Hepatocyte (in vitro differentiated cells): ENCODE measurements at regions not wholly inside any gene's neighbourhood (a gene's known extent, or its start where the extent isn't known, plus 50 kb on each side); places are given as distances from the start of the nearest gene placed in this dataset.

Source experiments
- DNase-seq: peaks from one replicate; pipeline ENCODE4 v3.0.0-alpha.2; 2016; ENCODE audit warnings: low spot score
- H2AFZ ChIP-seq: fragments of 200-600 bp; sonication (generic); 2 replicates; pipeline ENCODE4 v1.6.0; 2016; ENCODE audit warnings: antibody characterized with exemption, mild to moderate bottlenecking
- H3K27ac ChIP-seq: fragments of 200-600 bp; sonication (generic); 2 replicates; pipeline ENCODE4 v1.5.1; 2016; ENCODE audit warnings: mild to moderate bottlenecking
- H3K27me3 ChIP-seq: fragments of 200-600 bp; sonication (generic); 2 replicates; pipeline ENCODE4 v1.6.1; 2016
- H3K36me3 ChIP-seq: fragments of 200-600 bp; sonication (generic); replicated peaks from 2 replicates; pipeline ENCODE4 v1.5.1; 2016; ENCODE audit warnings: low read depth; ENCODE audit not compliant: insufficient read depth
- H3K4me1 ChIP-seq: fragments of 200-600 bp; sonication (generic); 2 replicates; pipeline ENCODE4 v1.5.1; 2016; ENCODE audit warnings: mild to moderate bottlenecking, moderate library complexity; ENCODE audit not compliant: insufficient read depth
- H3K4me2 ChIP-seq: fragments of 200-600 bp; sonication (generic); 2 replicates; pipeline ENCODE4 v1.6.0; 2016
- H3K4me3 ChIP-seq: fragments of 200-600 bp; sonication (generic); 2 replicates; pipeline ENCODE4 v1.5.1; 2016; ENCODE audit warnings: mild to moderate bottlenecking
- H3K79me2 ChIP-seq: fragments of 200-600 bp; sonication (generic); 2 replicates; pipeline ENCODE4 v1.6.0; 2017; ENCODE audit warnings: mild to moderate bottlenecking
- H3K9me2 ChIP-seq: fragments of 200-600 bp; sonication (generic); replicated peaks from 2 replicates; pipeline ENCODE4 v1.6.0; 2017; ENCODE audit warnings: mild to moderate bottlenecking; ENCODE audit not compliant: insufficient read depth
- H3K9me3 ChIP-seq: fragments of 200-600 bp; sonication (generic); 2 replicates; pipeline ENCODE4 v1.5.1; 2016; ENCODE audit warnings: low read depth, mild to moderate bottlenecking
- H4K20me1 ChIP-seq: fragments of 200-600 bp; sonication (generic); 2 replicates; pipeline ENCODE4 v1.6.0; 2016; ENCODE audit warnings: mild to moderate bottlenecking; ENCODE audit not compliant: insufficient read depth, poor library complexity, severe bottlenecking
- EZH2 ChIP-seq: fragments of 200-600 bp; sonication (generic); IDR thresholded peaks from 2 replicates; pipeline ENCODE4 v1.6.1; 2016; ENCODE audit warnings: antibody characterized with exemption, mild to moderate bottlenecking, borderline replicate concordance
- EZH2phosphoT487 ChIP-seq: fragments of 200-600 bp; sonication (generic); IDR thresholded peaks from one replicate; pipeline ENCODE4 v1.6.1; 2018; ENCODE audit warnings: antibody characterized with exemption, mild to moderate bottlenecking, low read depth, moderate library complexity; ENCODE audit not compliant: unreplicated experiment, severe bottlenecking
- WGBS: methylation state at CpG from one replicate; pipeline ENCODE4 v1.1.6; 2016; ENCODE audit warnings: low lambda C conversion rate; ENCODE audit errors: missing lambda C conversion rate; 5-methylcytosine and 5-hydroxymethylcytosine counted together
- TF ChIP-seq, protein P1 (sequence below): fragments of 200-600 bp; sonication (generic); IDR thresholded peaks from 2 replicates; pipeline ENCODE4 v1.5.1; 2016; ENCODE audit warnings: antibody characterized with exemption, mild to moderate bottlenecking; ENCODE audit not compliant: poor library complexity

DNA sequence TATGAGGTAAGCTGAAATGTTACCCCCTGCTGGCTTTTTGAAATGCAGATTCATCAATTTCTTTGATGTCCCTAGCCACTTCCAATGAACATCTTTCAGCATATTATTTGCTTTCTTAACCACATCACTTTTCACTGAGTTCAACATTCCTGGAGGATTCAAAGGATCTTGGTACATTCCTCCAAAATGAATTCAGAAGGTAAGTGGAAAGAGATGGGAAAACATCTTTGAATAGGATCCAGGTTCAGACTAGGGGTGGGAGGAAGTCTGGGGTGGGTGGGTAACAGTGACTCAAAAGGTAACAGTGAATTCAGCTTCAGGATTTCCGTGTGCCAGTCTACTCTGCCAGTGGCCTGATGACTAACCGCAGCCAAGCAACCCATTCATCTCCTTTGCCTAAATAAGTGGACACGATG, 180.7 kb downstream of the ZC3H11B start:
- peaks cover 7% of the 10 kb centered on the region for H3K4me1 ChIP-seq
- H3K4me2 ChIP-seq = no peak overlapping the region
- H3K79me2 ChIP-seq = no peaks in the 10 kb centered on the region
- H2AFZ ChIP-seq = no peak overlapping the region
- no peaks in the 10 kb centered on the region for H4K20me1 ChIP-seq
- DNase-seq = no peak
- no peak for TF ChIP-seq EZH2phosphoT487
- WGBS = 88% methylated on average over 3 of the region's 3 CpGs
- no peaks in the 10 kb centered on the region for H3K9me2 ChIP-seq
- H3K27me3 ChIP-seq = no peaks in the 10 kb centered on the region
- H3K4me3 ChIP-seq = no peak overlapping the region
- H3K27ac ChIP-seq = no peak overlapping the region
- H3K9me3 ChIP-seq = no peaks in the 10 kb centered on the region
- no peaks in the 10 kb centered on the region for H3K36me3 ChIP-seq

DNA sequence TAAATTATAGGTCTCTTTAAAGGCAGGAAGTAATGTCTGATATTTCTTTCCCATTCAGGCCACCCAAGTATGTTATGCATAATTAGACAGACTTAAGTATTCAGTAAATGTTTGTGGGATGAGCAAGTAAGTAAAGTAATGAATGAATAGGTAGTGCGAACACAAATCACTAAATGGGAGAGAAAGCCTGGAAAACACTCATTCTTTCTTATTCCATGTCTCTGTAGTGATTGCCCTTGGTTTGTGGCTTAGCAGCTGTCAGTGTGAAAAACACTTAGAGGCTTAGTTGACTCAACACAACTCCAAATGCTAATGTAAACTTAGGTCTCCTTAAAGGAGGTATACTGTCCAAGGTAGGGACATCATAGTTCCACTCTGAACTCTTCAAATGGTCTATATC, 182.5 kb downstream of the ZC3H11B start:
- Histone ChIP-seq H3K27me3 (no peaks in the 10 kb centered on the region), H4K20me1 (no peaks in the 10 kb centered on the region), H3K9me3 (no peaks in the 10 kb centered on the region), H3K79me2 (no peaks in the 10 kb centered on the region), H2AFZ (no peak overlapping the region), H3K4me1 (peaks cover 7% of the 10 kb centered on the region), H3K27ac (no peak overlapping the region), H3K4me3 (no peak overlapping the region), H3K9me2 (no peaks in the 10 kb centered on the region), H3K4me2 (no peak overlapping the region), H3K36me3 (no peaks in the 10 kb centered on the region)
- 96% methylated on average over 1 of the region's 1 CpG for WGBS
- TF ChIP-seq, protein P1, sequence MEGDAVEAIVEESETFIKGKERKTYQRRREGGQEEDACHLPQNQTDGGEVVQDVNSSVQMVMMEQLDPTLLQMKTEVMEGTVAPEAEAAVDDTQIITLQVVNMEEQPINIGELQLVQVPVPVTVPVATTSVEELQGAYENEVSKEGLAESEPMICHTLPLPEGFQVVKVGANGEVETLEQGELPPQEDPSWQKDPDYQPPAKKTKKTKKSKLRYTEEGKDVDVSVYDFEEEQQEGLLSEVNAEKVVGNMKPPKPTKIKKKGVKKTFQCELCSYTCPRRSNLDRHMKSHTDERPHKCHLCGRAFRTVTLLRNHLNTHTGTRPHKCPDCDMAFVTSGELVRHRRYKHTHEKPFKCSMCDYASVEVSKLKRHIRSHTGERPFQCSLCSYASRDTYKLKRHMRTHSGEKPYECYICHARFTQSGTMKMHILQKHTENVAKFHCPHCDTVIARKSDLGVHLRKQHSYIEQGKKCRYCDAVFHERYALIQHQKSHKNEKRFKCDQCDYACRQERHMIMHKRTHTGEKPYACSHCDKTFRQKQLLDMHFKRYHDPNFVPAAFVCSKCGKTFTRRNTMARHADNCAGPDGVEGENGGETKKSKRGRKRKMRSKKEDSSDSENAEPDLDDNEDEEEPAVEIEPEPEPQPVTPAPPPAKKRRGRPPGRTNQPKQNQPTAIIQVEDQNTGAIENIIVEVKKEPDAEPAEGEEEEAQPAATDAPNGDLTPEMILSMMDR = no peak
- TF ChIP-seq EZH2phosphoT487 (no peak), EZH2 (no peak)
- DNase-seq = no peak

DNA sequence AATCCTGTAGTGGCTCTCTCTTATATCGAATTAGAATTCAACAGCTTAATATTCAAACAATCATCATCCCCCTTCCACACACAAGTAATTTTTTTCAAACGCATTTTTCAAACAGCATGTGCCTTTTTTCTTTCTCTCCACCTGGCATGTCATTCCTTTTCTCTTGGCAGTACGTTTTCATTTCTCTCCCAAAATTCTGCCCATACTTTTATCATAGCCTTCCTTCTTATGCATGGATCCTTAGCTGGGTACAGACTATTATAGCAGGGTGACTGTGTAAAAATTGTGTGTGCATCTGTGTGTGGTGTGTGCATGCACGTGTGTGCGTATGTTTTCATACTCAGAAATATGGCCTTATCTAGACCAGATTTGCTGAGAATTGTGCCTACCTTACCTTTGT, 184.3 kb downstream of the ZC3H11B start:
- H3K27ac ChIP-seq = no peak overlapping the region
- no peaks in the 10 kb centered on the region for H4K20me1 ChIP-seq
- H3K4me2 ChIP-seq = no peak overlapping the region
- DNase-seq = no peak
- TF ChIP-seq, protein P1 = no peak
- TF ChIP-seq EZH2 = no peak
- TF ChIP-seq EZH2phosphoT487 = no peak
- no peaks in the 10 kb centered on the region for H3K4me1 ChIP-seq
- H3K36me3 ChIP-seq = no peaks in the 10 kb centered on the region
- 83% methylated on average over 5 of the region's 5 CpGs for WGBS
- no peak overlapping the region for H2AFZ ChIP-seq
- no peaks in the 10 kb centered on the region for H3K9me2 ChIP-seq
- no peak overlapping the region for H3K4me3 ChIP-seq
- no peaks in the 10 kb centered on the region for H3K27me3 ChIP-seq
- H3K9me3 ChIP-seq = no peaks in the 10 kb centered on the region
- no peaks in the 10 kb centered on the region for H3K79me2 ChIP-seq

DNA sequence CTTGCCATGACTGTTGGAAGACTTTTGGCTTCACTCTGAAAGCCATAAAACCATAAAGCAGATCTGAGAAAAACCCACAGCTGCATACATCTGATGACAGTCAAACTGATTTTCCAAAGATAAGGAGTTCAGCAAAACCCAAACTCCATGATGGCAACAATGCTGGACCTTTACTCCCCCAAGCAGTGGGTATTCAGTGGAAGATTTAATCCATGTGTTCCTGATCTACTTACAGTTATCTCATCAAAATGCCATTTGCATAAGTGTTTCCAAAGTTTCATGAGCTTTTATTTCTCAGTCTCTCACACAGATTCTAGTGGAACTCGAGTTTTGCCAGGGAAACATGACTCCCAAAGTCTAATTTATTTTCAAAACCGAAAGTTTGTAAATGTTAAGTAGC, 184.9 kb downstream of the ZC3H11B start:
- Histone ChIP-seq H3K27ac (no peak overlapping the region), H4K20me1 (no peaks in the 10 kb centered on the region), H3K36me3 (no peaks in the 10 kb centered on the region), H3K9me2 (no peaks in the 10 kb centered on the region), H3K9me3 (no peaks in the 10 kb centered on the region), H2AFZ (no peak overlapping the region), H3K79me2 (no peaks in the 10 kb centered on the region), H3K4me1 (no peaks in the 10 kb centered on the region), H3K27me3 (no peaks in the 10 kb centered on the region), H3K4me3 (no peak overlapping the region), H3K4me2 (no peak overlapping the region)
- TF ChIP-seq EZH2phosphoT487 = no peak
- no peak for TF ChIP-seq EZH2
- TF ChIP-seq, protein P1 = no peak
- 65% methylated on average over 2 of the region's 2 CpGs for WGBS
- no peak for DNase-seq
